MM.1S (cell line): ENCODE measurements at regions not wholly inside any gene's neighbourhood (a gene's known extent, or its start where the extent isn't known, plus 50 kb on each side); places are given as distances from the start of the nearest gene placed in this dataset.

ENCODE experiments used
- EZH2 ChIP-seq: fragments of 300-600 bp; sonication (generic); optimal IDR thresholded peaks from 2 replicates; pipeline ENCODE3; 2017; ENCODE audit warnings: low read depth, mild to moderate bottlenecking, antibody characterized with exemption, low read length, mixed read lengths
- EZH2phosphoT487 ChIP-seq: fragments of 300-600 bp; sonication (generic); IDR thresholded peaks from 2 replicates; pipeline ENCODE4 v1.6.1; 2018; ENCODE audit warnings: antibody characterized with exemption, low read length
- TF ChIP-seq, protein P1 (sequence below): fragments of 300-600 bp; sonication (generic); IDR thresholded peaks from 2 replicates; pipeline ENCODE4 v1.5.1; 2016; ENCODE audit warnings: antibody characterized with exemption, low read length, mixed read lengths

DNA sequence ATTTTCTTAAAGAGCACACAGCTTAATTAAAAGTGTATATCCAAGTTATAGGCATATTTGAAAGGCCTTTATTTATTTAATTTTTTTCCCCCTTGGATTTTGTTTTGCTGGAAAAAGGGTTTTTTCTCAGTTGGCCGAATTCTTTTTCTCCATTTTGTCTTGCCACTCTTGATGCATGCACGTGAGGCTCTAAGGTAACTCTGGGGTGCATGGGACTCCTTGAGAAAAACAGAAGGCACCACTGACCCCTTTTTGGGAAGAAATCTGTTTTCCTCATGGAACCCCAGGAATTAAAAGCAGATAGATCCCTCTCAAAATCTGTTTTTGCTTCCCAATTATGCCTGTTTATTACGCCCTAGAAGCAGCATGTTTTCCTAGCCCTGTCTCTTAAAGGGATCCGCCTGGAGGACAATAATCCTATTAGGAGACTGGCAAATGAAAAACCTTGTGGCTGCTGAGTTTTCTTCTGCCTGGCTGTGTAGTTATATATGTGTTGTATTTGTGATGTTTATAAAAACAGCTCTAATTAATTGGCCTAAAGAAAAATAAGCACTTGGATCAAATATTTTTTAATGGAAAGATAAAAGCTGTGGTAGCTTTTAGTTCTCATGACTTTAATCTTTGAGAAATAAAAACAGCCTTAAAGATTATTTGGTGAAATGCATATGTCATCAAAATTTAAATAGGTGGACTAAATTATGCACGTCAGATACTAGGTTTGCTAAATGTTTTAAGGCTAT is 435.1 kb upstream of the CDH9 start:
- TF ChIP-seq, protein P1, sequence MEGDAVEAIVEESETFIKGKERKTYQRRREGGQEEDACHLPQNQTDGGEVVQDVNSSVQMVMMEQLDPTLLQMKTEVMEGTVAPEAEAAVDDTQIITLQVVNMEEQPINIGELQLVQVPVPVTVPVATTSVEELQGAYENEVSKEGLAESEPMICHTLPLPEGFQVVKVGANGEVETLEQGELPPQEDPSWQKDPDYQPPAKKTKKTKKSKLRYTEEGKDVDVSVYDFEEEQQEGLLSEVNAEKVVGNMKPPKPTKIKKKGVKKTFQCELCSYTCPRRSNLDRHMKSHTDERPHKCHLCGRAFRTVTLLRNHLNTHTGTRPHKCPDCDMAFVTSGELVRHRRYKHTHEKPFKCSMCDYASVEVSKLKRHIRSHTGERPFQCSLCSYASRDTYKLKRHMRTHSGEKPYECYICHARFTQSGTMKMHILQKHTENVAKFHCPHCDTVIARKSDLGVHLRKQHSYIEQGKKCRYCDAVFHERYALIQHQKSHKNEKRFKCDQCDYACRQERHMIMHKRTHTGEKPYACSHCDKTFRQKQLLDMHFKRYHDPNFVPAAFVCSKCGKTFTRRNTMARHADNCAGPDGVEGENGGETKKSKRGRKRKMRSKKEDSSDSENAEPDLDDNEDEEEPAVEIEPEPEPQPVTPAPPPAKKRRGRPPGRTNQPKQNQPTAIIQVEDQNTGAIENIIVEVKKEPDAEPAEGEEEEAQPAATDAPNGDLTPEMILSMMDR = no peak
- TF ChIP-seq EZH2 (no peak), EZH2phosphoT487 (no peak)
